ENCODE measurements at regions not wholly inside any gene's neighbourhood (a gene's known extent, or its start where the extent isn't known, plus 50 kb on each side); places are given as distances from the start of the nearest gene placed in this dataset.

DNA sequence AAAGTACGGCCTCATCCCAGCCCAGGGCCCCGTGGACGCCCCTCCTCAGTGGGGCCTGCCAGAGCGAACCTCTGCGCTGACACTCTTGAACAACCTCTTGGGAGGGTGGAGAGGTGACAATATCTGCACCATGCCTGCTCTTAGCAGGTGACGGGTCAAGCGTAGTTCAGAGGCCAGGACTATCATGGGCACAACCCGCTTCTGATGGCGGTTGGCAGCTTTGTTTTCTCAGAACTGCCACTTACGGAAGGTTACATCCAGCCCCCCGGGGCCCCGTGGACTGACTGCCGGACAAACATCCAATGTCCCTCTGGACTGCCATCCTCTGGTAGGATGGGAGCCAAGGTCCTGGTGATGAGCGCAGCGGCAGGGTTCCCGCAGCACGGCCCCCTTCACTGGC lies 91.1 kb downstream of the TUBA3C start:
- ATAC-seq (ENCODE audit: low FRiP score in 2 of 2) (no peak), DNase-seq (peak in 1 of 2 donors; percentile 60)
- H3K4me3 ChIP-seq = no peak overlapping the region
- no peaks in the 10 kb centered on the region for H3K4me1 ChIP-seq
- H3K27ac ChIP-seq = no peak overlapping the region
- no peaks in the 10 kb centered on the region for H3K9me3 ChIP-seq
- WGBS, 2 donors = 87 to 95% methylated on average over 3 to 17 of the region's 17 CpGs
- H3K36me3 ChIP-seq = no peaks in the 10 kb centered on the region
- H3K27me3 ChIP-seq = no peaks in the 10 kb centered on the region
- TF ChIP-seq EP300 (IDR thresholded peaks at IDR 0.05) = no peak
- TF ChIP-seq POLR2AphosphoS5 (IDR thresholded peaks at IDR 0.05) = no peak
- no peak for TF ChIP-seq POLR2A (IDR thresholded peaks at IDR 0.05)
- TF ChIP-seq CTCF (IDR thresholded peaks at IDR 0.05) = no peak

GRCh38 chr13:19089315-19089714 lies 92.3 kb downstream of the TUBA3C start:
- DNase-seq (no peak), ATAC-seq (ENCODE audit: low FRiP score in 2 of 2) (no peak)
- WGBS, 2 donors = 64% methylated on average over 7 to 10 of the region's 10 CpGs

GRCh38 chr13:19088416-19088815 lies 93.2 kb downstream of the TUBA3C start:
- ATAC-seq (ENCODE audit: low FRiP score in 2 of 2) = no peak
- Histone ChIP-seq H3K4me3 (no peak overlapping the region), H3K27me3 (no peaks in the 10 kb centered on the region), H3K4me1 (no peaks in the 10 kb centered on the region), H3K36me3 (no peaks in the 10 kb centered on the region), H3K27ac (no peak overlapping the region), H3K9me3 (no peaks in the 10 kb centered on the region)
- no peak for DNase-seq
- no peak for TF ChIP-seq POLR2AphosphoS5 (IDR thresholded peaks at IDR 0.05)
- no peak for TF ChIP-seq POLR2A (IDR thresholded peaks at IDR 0.05)
- no peak for TF ChIP-seq EP300 (IDR thresholded peaks at IDR 0.05)
- no peak for TF ChIP-seq CTCF (IDR thresholded peaks at IDR 0.05)
- 71 to 84% methylated on average over 8 of the region's 8 CpGs for WGBS, 2 donors

More at GRCh38 chr13:19089315-19089714, 92.3 kb downstream of the TUBA3C start:
- no peaks in the 10 kb centered on the region for H3K27me3 ChIP-seq
- no peak overlapping the region for H3K4me3 ChIP-seq
- no peak overlapping the region for H3K27ac ChIP-seq
- H3K9me3 ChIP-seq = no peaks in the 10 kb centered on the region
- H3K36me3 ChIP-seq = no peaks in the 10 kb centered on the region
- H3K4me1 ChIP-seq = no peaks in the 10 kb centered on the region
- TF ChIP-seq CTCF (IDR thresholded peaks at IDR 0.05) (peak in 3 of 6 experiments; percentile 3 to 38 (median 20)), POLR2A (IDR thresholded peaks at IDR 0.05) (no peak), POLR2AphosphoS5 (IDR thresholded peaks at IDR 0.05) (no peak)

- TF ChIP-seq POLR2AphosphoS5 (IDR thresholded peaks at IDR 0.05) (no peak), POLR2A (IDR thresholded peaks at IDR 0.05) (no peak)
- H3K4me1 ChIP-seq = no peaks in the 10 kb centered on the region
- DNase-seq (peak in 1 of 2 donors; percentile 53), ATAC-seq (ENCODE audit: low FRiP score in 2 of 2) (no peak)
- H3K27ac ChIP-seq = no peak overlapping the region
- no peak overlapping the region for H3K4me3 ChIP-seq
- WGBS, 2 donors = 98 to 100% methylated on average over 2 to 12 of the region's 12 CpGs
- H3K9me3 ChIP-seq = no peaks in the 10 kb centered on the region
- H3K36me3 ChIP-seq = no peaks in the 10 kb centered on the region
- H3K27me3 ChIP-seq = no peaks in the 10 kb centered on the region
Observed at GRCh38 chr13:19085876-19086275, 95.7 kb downstream of the TUBA3C start.

GRCh38 chr13:19085258-19085657 lies 96.4 kb downstream of the TUBA3C start:
- Histone ChIP-seq H3K9me3 (no peaks in the 10 kb centered on the region), H3K4me3 (no peak overlapping the region), H3K4me1 (no peaks in the 10 kb centered on the region), H3K27ac (no peak overlapping the region), H3K36me3 (no peaks in the 10 kb centered on the region), H3K27me3 (no peaks in the 10 kb centered on the region)
- ATAC-seq (ENCODE audit: low FRiP score in 2 of 2) (peak in 1 of 2 donors; percentile 42), DNase-seq (no peak)
- no peak for TF ChIP-seq POLR2AphosphoS5 (IDR thresholded peaks at IDR 0.05)
- no peak for TF ChIP-seq EP300 (IDR thresholded peaks at IDR 0.05)
- no peak for TF ChIP-seq POLR2A (IDR thresholded peaks at IDR 0.05)
- no peak for TF ChIP-seq CTCF (IDR thresholded peaks at IDR 0.05)
- WGBS, 2 donors = 0 to 45% methylated on average over 1 to 3 of the region's 3 CpGs
